Keratinocyte (primary cell): ENCODE measurements at regions not wholly inside any gene's neighbourhood (a gene's known extent, or its start where the extent isn't known, plus 50 kb on each side); places are given as distances from the start of the nearest gene placed in this dataset.

Source experiments
- DNase-seq: peaks from one replicate; pipeline ENCODE4 v3.0.0-alpha.2; 2011; ENCODE audit warnings: low read depth, missing footprints, low spot score
- FAIRE-seq: peaks from 2 replicates; lab custom pipeline; 2011; peaks lifted over from hg19 to GRCh38; lab: Jason Lieb, UNC
- H2AFZ ChIP-seq: 2 replicates; pipeline ENCODE4 v1.6.0; 2012; ENCODE audit warnings: low read length, control low read depth, inconsistent platforms; ENCODE audit not compliant: control insufficient read depth
- H3K27ac ChIP-seq: 2 replicates; pipeline ENCODE4 v1.5.1; 2011; ENCODE audit warnings: low read length; ENCODE audit not compliant: control insufficient read depth, insufficient read depth
- H3K27me3 ChIP-seq: 3 replicates; pipeline ENCODE4 v1.6.0; 2011; ENCODE audit warnings: low read length; ENCODE audit not compliant: control insufficient read depth, insufficient read depth; ENCODE audit errors: extremely low read depth
- H3K36me3 ChIP-seq, 2 experiments: 2 replicates in 1 of 2; 3 replicates in 1 of 2; pipeline ENCODE4 v1.5.1; 2011; ENCODE audit warnings: low read length in 2 of 2, mild to moderate bottlenecking in 1 of 2; ENCODE audit not compliant: control insufficient read depth in 2 of 2, insufficient read depth in 2 of 2; ENCODE audit errors: extremely low read depth in 1 of 2
- H3K4me1 ChIP-seq: 3 replicates; pipeline ENCODE4 v1.5.1; 2011; ENCODE audit warnings: low read length; ENCODE audit not compliant: control insufficient read depth, insufficient read depth; ENCODE audit errors: extremely low read depth
- H3K4me2 ChIP-seq: 3 replicates; pipeline ENCODE4 v1.6.0; 2011; ENCODE audit warnings: low read depth, low read length; ENCODE audit not compliant: control insufficient read depth, insufficient read depth; ENCODE audit errors: extremely low read depth
- H3K4me3 ChIP-seq, 3 experiments: fragments of 200-600 bp in 1 of 3; sonication (generic) in 1 of 3; 2 replicates in 2 of 3; 3 replicates in 1 of 3; pipeline ENCODE4 v1.5.1; 2011 to 2016; ENCODE audit warnings: low read length in 3 of 3, mild to moderate bottlenecking in 3 of 3, control low read depth in 2 of 3, inconsistent platforms in 1 of 3, low read depth in 1 of 3, mixed read lengths in 1 of 3, mixed run types in 1 of 3, moderate library complexity in 1 of 3; ENCODE audit not compliant: control insufficient read depth in 2 of 3, insufficient read depth in 2 of 3; ENCODE audit errors: extremely low read depth in 1 of 3
- H3K79me2 ChIP-seq: 2 replicates; pipeline ENCODE4 v1.6.0; 2012; ENCODE audit warnings: low read length; ENCODE audit not compliant: control insufficient read depth, insufficient read depth
- H3K9ac ChIP-seq: 3 replicates; pipeline ENCODE4 v1.6.0; 2011; ENCODE audit warnings: low read length; ENCODE audit not compliant: control insufficient read depth, insufficient read depth; ENCODE audit errors: extremely low read depth
- H3K9me1 ChIP-seq: 3 replicates; pipeline ENCODE4 v1.6.0; 2011; ENCODE audit warnings: low read length; ENCODE audit not compliant: control insufficient read depth, insufficient read depth; ENCODE audit errors: extremely low read depth
- H3K9me3 ChIP-seq: 2 replicates; pipeline ENCODE4 v1.5.1; 2012; ENCODE audit warnings: low read depth, low read length; ENCODE audit not compliant: control insufficient read depth
- H4K20me1 ChIP-seq: 3 replicates; pipeline ENCODE4 v1.6.0; 2011; ENCODE audit warnings: low read length; ENCODE audit not compliant: control insufficient read depth, insufficient read depth; ENCODE audit errors: extremely low read depth
- CTCF ChIP-seq, 3 experiments: IDR thresholded peaks in 1 of 3; conservative IDR thresholded peaks in 1 of 3; optimal IDR thresholded peaks in 1 of 3; 2 replicates in 2 of 3; 3 replicates in 1 of 3; pipeline versions ENCODE3 to v1.5.1; 2011; ENCODE audit warnings: low read length in 3 of 3, mild to moderate bottlenecking in 3 of 3, moderate library complexity in 2 of 3, control low read depth in 1 of 3, inconsistent platforms in 1 of 3; ENCODE audit not compliant: insufficient read depth in 2 of 3; ENCODE audit errors: extremely low read depth in 1 of 3
- EZH2 ChIP-seq: IDR thresholded peaks from one replicate; pipeline ENCODE4 v1.6.1; 2012; ENCODE audit warnings: inconsistent platforms, mild to moderate bottlenecking, low read length, moderate library complexity
- dilution Hi-C: fragments of 300-500 bp; cut with MboI; formaldehyde crosslinking; loops from one replicate; pipeline ENCODE4 v1.7.0; 2020; ENCODE audit warnings: low sequenced_read_pairs; ENCODE audit not compliant: extremely low pct_ligation_motif_present
- small RNA-seq, 3 experiments: library from RNA; depleted of rRNA; stranded (forward); fragments of <200 nt; gene quantifications; one replicate each; pipeline ENCODE3, GENCODE V24; 2012; ENCODE audit warnings: low read depth in 3 of 3, low replicate concordance in 1 of 3; ENCODE audit not compliant: insufficient read length in 3 of 3

GRCh38 chr18:72935744-72936143 lies 68.0 kb upstream of the NETO1 start:
- Histone ChIP-seq H3K4me2 (no peak overlapping the region), H3K79me2 (no peaks in the 10 kb centered on the region), H3K4me3 (no peak overlapping the region), H4K20me1 (no peaks in the 10 kb centered on the region), H3K4me1 (no peaks in the 10 kb centered on the region), H2AFZ (no peak overlapping the region), H3K27me3 (no peaks in the 10 kb centered on the region), H3K9me1 (no peaks in the 10 kb centered on the region), H3K9ac (no peak overlapping the region), H3K36me3 (no peaks in the 10 kb centered on the region), H3K27ac (no peak overlapping the region), H3K9me3 (no peaks in the 10 kb centered on the region)
- TF ChIP-seq EZH2 (no peak), CTCF (optimal IDR thresholded peaks at IDR 0.05 in 1 of 3, IDR thresholded peaks at IDR 0.05 in 1 of 3, conservative IDR thresholded peaks at IDR 0.05 in 1 of 3; ENCODE audit: extremely low read depth in 1 of 3, insufficient read depth in 2 of 3, low read length in 3 of 3) (no peak)
- dilution Hi-C loops, result no loop called here
- no peak for FAIRE-seq
- no peak for DNase-seq

GRCh38 chr18:72922895-72923294 lies 55.1 kb upstream of the NETO1 start:
- dilution Hi-C loops, result no loop called here
- H3K36me3 ChIP-seq, result no peaks in the 10 kb centered on the region
- FAIRE-seq (no peak), DNase-seq (no peak)
- TF ChIP-seq EZH2 (no peak), CTCF (optimal IDR thresholded peaks at IDR 0.05 in 1 of 3, IDR thresholded peaks at IDR 0.05 in 1 of 3, conservative IDR thresholded peaks at IDR 0.05 in 1 of 3; ENCODE audit: extremely low read depth in 1 of 3, insufficient read depth in 2 of 3, low read length in 3 of 3) (no peak)
- H3K4me1 ChIP-seq, result no peaks in the 10 kb centered on the region
- no peaks in the 10 kb centered on the region for H3K79me2 ChIP-seq
- no peak overlapping the region for H3K4me2 ChIP-seq
- no peak overlapping the region for H2AFZ ChIP-seq
- no peaks in the 10 kb centered on the region for H3K27me3 ChIP-seq
- H3K9me1 ChIP-seq, result no peaks in the 10 kb centered on the region
- no peak overlapping the region for H3K4me3 ChIP-seq
- H3K9ac ChIP-seq, result no peak overlapping the region
- no peaks in the 10 kb centered on the region for H4K20me1 ChIP-seq
- H3K9me3 ChIP-seq, result no peaks in the 10 kb centered on the region
- H3K27ac ChIP-seq, result no peak overlapping the region

Small RNA genes lying in the stretch of these regions (small RNA-seq; reads per million reads assigned to genes)
- 0 reads per million in 3 experiments for gene RN7SL401P
